Skeletal muscle cell (primary cell): ENCODE measurements at regions not wholly inside any gene's neighbourhood (a gene's known extent, or its start where the extent isn't known, plus 50 kb on each side); places are given as distances from the start of the nearest gene placed in this dataset.

Experiments
- DNase-seq: peaks from one replicate; pipeline ENCODE4 v3.0.0-alpha.2; 2010; ENCODE audit warnings: low read depth
- H3K4me3 ChIP-seq: 2 replicates; pipeline ENCODE4 v1.5.1; 2011; ENCODE audit warnings: low read depth, mild to moderate bottlenecking, control low read depth, low read length, moderate library complexity

GRCh38 chr10:107931808-107932207 lies 767.3 kb upstream of the SORCS1 start:
- no peak for DNase-seq
- no peak overlapping the region for H3K4me3 ChIP-seq

- no peak overlapping the region for H3K4me3 ChIP-seq
- DNase-seq: no peak
Observed at GRCh38 chr10:107930037-107930436, 765.5 kb upstream of the SORCS1 start.

DNA sequence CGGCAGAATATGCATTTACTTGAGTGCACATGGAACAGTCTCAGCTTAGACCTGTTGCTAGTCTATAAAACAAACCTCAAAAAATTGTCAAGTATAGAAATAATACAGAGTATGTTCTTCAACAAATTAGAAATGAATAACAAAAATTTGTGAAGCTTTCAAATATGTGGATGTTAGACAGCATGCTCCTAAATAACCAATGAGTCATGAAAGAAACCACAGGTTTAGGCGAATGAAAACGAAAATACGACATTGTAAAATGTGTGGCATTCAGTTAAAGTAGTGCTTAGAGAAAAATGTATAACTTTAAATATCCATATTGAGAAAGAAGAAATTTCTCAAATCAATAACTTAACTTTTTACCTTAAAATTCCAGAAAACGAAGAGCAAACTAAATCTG lies 760.0 kb upstream of the SORCS1 start:
- no peak for DNase-seq

DNA sequence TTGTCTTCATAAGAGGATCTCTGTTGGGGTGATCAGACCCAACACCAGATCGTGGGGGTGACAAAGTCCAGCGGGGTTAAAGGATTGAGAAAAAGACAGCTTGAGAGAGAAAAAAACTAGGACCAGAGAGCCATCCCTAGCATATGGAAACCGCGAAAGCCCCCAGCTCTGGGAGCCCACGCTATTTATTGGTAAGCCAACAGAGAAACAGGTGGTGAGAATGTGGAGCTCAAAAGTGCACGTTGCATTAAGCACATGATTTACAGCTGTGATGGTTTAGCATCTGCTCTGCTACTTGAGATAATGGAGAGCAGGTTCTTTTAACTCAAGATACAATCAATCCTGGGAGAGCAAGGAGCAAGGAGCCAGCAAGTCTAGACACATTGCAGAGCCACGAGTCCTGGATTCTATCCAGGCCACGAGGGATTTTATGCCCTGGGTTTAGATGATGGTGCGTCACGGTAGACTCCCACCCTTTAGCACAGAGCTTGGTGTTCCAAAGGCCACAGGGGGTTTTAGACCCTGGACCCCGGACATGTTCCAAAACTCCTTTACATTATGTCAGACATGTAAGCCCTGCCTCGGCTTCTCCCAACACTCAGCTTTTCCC lies 755.2 kb upstream of the SORCS1 start:
- no peak for DNase-seq
- H3K4me3 ChIP-seq: no peak overlapping the region

More for the DNA sequence above, 760.0 kb upstream of the SORCS1 start:
- no peak overlapping the region for H3K4me3 ChIP-seq

DNA sequence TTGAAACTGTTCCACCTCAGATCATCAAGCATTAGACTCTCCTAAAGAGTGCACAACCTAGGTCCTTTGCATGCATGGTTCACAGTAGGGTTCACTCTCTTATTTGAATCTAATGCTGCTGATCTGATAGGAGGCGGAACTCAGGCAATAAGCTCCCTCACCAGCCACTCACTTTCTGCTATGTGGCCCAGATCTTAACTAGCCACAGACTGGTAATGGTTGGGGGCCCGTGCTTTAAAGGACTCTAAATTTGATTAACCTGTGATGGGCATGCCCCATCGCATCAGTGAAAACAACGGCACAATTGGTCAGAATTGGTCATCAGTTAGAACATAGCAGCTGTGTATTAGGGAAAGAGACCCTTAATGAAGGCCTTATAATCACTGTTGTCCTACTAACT lies 753.7 kb upstream of the SORCS1 start:
- no peak overlapping the region for H3K4me3 ChIP-seq
- no peak for DNase-seq

GRCh38 chr10:107915215-107915610 lies 750.7 kb upstream of the SORCS1 start:
- DNase-seq: peak; percentile 69
- peak overlapping the region; percentile 58 for H3K4me3 ChIP-seq

GRCh38 chr10:107914450-107915214 lies 750.1 kb upstream of the SORCS1 start:
- peak overlapping the region; percentile 58 for H3K4me3 ChIP-seq
- DNase-seq: no peak

DNA sequence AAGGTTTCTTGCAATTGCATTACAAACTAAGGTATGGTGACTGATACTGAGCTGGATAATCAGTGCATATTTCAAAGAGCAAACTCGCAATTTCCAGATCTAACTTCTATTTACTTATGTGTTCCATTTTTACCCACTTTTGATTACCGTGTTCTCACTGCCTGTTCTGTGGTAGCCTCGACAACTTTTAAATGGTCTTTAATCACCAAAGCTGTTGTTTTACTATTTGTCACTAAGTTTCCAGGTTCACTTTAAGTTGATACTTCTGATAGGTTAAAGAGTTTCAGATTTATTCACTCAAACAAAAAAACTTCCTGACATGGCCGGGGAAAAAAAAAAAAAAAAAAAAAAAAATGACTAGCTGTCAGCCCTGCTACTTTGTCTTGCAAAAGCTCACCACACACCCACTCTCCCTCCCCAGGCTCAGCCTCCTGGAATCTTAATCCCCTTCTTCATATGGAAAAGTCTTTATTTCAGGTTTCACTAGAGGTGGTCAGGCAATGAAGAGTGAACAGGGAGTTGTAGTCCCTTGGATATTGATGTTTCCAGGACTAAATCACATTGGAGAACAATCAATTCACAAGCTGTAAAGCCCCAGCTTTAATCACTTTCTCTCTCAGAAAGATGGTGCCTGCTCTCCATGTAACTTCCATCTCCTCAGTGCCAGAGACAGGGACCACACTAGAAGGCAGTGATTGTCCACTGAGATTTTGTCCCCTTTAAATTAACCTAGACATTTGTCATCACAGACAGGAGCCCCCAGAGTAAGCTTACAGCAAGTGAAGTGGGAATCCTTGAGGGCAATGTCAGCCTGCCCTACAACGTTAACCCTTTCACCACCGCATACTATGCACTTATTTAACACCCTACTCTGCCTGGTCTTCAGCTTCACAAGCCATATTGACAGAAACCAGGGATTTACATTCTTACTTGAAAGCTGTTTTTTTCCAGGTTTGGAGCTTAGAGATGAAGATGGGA lies 749.1 kb upstream of the SORCS1 start:
- DNase-seq: no peak
- H3K4me3 ChIP-seq: peak overlapping the region; percentile 58

DNA sequence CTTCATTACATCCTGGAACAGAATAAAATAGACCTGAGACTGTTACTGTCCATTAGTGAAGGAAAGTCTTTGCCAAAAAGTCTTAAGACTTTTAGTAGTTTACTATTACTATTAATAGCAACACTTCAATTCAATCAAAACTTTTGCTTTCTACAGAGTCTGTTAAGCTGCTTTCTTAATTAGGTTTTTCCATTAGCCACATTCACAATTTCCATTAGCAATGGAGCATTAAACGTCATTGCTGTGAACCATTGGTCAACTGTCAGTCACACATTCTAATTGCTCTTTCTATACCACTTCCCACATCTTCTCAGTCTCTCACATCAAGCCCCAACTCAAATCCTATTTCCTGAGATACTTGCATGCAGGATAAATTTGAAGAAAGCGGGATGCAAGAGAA lies 736.6 kb upstream of the SORCS1 start:
- no peak overlapping the region for H3K4me3 ChIP-seq
- DNase-seq: no peak

GRCh38 chr10:107900131-107900530 lies 735.6 kb upstream of the SORCS1 start:
- no peak for DNase-seq
- H3K4me3 ChIP-seq: no peak overlapping the region

- no peak for DNase-seq
- H3K4me3 ChIP-seq: no peak overlapping the region
Observed at GRCh38 chr10:107899502-107900062, 735.1 kb upstream of the SORCS1 start.

DNA sequence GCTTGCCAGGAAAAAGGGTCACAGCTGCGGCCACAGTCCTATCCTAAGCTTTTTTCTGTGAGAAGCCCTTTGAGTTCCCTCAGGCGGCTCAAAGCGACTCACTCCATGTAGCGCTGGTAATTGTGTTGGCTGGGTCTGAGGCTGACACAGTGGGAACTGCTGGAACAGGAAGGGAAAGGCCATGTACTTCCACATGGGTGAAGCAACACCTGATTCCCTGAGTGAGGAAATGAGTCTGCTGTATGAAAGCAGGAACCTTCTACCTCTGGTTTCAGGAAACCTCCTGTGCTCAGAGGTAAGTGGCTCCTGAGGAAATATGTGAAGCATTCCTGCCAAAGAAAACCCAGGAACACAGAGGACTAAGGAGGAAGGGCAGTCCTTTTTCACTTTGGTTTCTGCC lies 734.6 kb upstream of the SORCS1 start:
- H3K4me3 ChIP-seq: no peak overlapping the region
- DNase-seq: no peak

GRCh38 chr10:107898392-107898791 lies 733.9 kb upstream of the SORCS1 start:
- DNase-seq: no peak
- no peak overlapping the region for H3K4me3 ChIP-seq

DNA sequence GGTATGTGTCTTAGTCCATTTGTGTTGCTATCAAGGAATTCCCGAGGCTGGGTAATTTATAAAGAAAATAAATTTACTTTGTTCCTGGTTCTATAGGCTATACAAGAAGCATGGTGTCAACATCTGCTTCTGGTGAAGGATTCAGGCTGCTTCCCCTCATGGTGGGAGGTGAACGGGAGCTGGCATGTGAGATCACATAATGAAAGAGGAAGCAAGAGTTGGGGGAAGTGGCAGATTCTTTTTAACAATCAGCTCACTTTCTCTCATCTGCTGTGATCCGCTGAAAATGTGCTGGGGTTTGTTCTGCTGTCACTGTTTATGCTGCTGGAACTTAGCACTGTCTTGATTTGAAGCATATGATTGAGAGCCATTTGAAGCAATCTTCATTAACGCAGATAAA lies 730.0 kb upstream of the SORCS1 start:
- no peak overlapping the region for H3K4me3 ChIP-seq

GRCh38 chr10:107889105-107889504 lies 724.6 kb upstream of the SORCS1 start:
- DNase-seq: no peak
- no peak overlapping the region for H3K4me3 ChIP-seq

More for the DNA sequence above, 730.0 kb upstream of the SORCS1 start:
- DNase-seq: no peak

DNA sequence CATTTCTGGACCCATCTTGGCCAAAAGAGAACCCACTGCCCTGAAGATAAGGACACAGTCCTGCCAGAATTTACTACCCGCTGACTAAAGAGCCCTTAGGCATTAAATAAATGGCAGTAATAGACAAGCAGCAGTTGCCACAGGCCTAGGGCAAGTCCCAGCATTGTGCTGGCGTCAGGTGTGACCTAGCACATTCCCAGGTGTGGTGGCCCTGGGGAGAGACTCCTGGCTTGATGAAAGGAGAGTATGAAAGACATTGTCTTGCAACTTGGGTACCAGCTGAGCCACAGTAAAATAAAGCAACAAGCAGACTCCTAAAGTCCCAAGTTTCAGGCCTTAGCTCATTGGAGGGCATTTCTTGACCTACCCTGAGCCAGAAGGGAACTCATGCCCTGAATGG lies 715.7 kb upstream of the SORCS1 start:
- no peak for DNase-seq
- H3K4me3 ChIP-seq: no peak overlapping the region

GRCh38 chr10:107873007-107873406 lies 708.5 kb upstream of the SORCS1 start:
- no peak overlapping the region for H3K4me3 ChIP-seq
- no peak for DNase-seq

DNA sequence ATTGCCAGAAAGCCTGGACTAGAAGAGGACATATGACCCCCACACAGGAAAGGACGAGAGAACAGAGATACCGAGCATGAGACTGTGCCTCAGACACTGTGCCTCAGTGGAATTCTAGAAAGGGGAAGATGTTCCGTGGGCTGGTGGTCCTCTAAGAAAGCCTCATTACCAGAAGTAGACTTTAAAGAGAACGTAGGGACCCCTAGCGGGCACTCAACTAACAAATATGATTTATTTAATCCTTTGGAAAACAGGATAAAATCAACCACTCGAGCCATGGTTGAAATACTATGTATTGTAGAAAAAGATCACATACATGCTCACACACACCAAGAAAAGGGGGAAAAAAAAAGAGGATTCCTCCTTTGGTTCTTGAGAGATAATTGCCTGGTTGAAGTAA lies 701.2 kb upstream of the SORCS1 start:
- DNase-seq: no peak
- no peak overlapping the region for H3K4me3 ChIP-seq

DNA sequence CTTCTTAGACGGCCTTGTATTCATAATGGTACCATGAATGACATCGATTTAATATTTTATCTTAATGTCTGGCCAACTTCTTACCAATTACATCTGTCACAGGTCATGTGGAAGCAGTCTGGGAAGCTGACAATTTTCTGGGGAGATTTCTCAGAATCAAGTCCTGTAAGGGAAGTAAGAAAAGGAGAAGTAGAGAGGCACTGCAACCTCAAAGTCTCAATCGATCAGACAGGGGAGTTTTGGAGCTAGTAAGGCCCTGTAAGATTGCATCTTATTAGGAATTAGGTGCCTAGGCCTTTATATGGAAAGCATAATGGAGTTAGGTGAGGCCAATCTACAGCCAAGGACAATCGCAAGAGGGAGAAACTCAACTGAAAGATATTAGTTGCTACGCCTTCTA lies 694.6 kb upstream of the SORCS1 start:
- no peak for DNase-seq
- H3K4me3 ChIP-seq: no peak overlapping the region

DNA sequence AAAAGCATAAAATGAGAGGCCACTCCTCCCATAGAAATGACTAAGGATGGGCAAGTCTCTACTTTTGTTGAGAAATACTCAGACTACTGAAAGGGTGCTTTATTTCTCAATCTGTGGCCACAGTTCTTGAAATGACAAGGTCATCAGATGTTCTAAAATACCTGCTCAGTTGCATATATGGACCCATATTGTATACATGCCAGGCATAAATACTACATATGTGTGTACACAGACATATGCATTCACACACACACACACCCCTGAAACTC lies 691.5 kb upstream of the SORCS1 start:
- no peak overlapping the region for H3K4me3 ChIP-seq
- no peak for DNase-seq
